Left kidney (tissue), 1 donor: ENCODE measurements at regions not wholly inside any gene's neighbourhood (a gene's known extent, or its start where the extent isn't known, plus 50 kb on each side); places are given as distances from the start of the nearest gene placed in this dataset.
"Not testable (repeated sequence)": the region's sequence is repeated elsewhere in the genome, so short reads cannot be mapped to it uniquely, and the experiment has no call there.

Source experiments
- DNase-seq: peaks from one replicate; pipeline ENCODE4 v3.0.0-alpha.2; 2013

- no peak for DNase-seq
These were observed 668.8 kb downstream of the TDRD15 start for GRCh38 chr2:21792571-21792970.

- no peak for DNase-seq
These were observed 669.7 kb downstream of the TDRD15 start for GRCh38 chr2:21793461-21793860.

- DNase-seq, result no peak
These were observed 670.8 kb downstream of the TDRD15 start for GRCh38 chr2:21794611-21795010.

GRCh38 chr2:21800356-21800755 lies 676.6 kb downstream of the TDRD15 start:
- DNase-seq, result no peak

GRCh38 chr2:21803550-21803949 lies 679.8 kb downstream of the TDRD15 start:
- no peak for DNase-seq

DNA sequence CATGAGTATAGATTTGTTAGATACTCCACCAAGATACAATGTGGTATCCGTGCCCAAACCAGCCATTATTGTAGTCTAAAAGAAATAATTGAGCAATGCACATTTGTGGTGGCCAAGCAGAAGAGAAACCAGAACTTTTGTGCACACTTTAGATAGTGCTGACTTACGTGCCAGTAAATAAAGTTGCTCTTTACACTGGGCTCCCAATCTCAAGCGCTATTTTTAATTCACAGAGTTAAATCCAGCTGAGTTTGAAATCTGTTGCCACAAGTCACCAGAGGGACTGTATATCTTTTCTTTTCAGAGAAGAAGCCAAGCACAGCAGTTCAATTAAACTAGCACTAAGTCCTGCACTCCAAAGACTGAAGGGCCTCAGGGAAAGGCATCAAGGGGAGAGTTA lies 680.4 kb downstream of the TDRD15 start:
- DNase-seq, result no peak

- DNase-seq, result no peak
These were observed 687.8 kb downstream of the TDRD15 start for GRCh38 chr2:21811541-21811940.

GRCh38 chr2:21812766-21813165 lies 689.0 kb downstream of the TDRD15 start:
- DNase-seq, result peak; percentile 39

GRCh38 chr2:21814588-21815149 lies 690.9 kb downstream of the TDRD15 start:
- DNase-seq, result no peak

DNA sequence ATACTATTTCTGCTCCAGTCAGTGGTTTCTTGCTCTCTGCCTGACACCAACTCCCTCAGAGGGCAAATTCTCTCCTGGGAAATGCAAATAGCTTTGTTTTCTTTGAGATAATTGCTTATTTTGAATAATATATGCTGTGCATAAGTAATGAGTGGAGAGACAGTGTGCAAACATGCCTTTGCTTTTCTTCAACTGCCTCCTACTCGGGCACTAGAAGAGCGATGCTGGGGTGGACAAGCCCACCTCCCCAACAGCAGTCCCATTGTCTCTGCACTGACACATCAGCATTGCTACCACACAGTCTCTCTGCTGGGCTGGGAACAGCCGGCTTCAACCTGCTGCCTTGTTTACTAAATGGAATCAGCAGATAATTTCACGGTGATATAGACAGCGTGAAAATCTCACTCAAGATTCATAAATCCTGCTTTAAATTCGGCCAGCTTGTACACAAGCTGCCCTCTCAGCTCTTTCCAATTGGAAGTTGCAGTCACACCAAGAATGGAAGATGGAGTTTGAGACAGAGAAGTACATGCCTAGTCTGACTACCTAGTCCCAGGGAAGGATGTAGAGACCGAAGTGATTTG lies 694.5 kb downstream of the TDRD15 start:
- no peak for DNase-seq

GRCh38 chr2:21819454-21819853 lies 695.7 kb downstream of the TDRD15 start:
- no peak for DNase-seq

- DNase-seq, result no peak
These were observed 696.5 kb downstream of the TDRD15 start for GRCh38 chr2:21820271-21820670.

DNA sequence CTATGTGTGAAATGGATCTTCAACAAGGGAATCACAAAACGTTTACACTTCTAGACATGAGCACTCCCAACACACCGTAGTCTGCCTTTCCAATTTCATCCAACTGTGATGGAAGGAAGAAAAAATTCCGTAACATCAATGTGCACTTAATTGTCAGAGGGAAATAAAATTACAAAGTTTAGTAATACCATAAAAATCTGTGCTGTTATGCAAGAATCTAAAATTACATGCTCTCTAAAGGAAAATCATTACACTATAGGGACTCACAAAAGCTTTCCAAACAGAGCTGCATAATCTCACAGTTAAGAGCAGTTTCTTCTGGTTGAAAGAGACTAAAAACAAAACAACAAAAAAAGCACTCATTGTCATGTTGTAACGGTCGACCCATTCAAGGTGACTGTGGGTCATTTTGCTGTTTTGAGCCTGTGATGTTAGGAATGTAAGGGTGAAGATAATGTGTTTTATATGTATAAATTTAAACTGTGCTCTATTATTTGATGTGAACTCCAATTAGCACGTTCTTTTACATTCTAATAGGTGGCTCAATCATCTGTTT lies 698.0 kb downstream of the TDRD15 start:
- no peak for DNase-seq

DNA sequence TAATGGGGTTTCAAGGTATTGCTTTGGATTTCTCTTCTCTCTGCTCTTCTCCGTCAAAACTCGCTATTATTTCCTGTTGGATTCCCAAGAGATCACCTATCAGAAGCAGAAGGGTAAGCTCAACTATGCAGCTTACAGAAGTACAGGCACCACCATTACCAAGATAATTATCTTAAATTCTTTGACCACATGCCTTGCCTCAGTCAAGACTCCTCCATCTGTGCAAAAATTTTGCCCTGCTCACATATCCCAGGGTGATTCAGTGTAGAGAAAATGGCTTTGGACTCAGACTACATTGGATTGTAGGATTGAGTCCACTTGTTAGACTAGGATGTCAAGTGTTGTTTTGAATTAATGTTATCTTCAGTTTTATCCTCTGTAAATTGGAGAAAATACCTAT lies 698.7 kb downstream of the TDRD15 start:
- DNase-seq, result no peak

DNA sequence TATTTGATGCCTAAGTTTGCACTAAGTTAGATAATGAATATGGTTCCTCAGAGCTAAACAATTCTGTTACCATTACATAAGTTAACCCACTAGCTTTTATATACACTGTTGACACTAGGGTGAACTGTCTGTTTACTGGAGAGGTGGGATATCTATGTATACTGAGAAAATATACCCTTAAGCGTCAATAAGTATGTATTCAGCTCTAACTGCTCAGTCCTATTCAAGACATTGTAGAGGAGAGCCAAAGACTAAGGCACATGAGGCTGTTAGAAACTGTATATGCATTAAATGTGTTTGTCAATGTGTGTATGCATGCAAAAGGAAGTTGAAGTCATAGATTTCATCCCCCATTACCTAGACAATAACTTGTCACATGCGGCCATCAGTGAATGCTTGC lies 710.0 kb downstream of the TDRD15 start:
- DNase-seq, result no peak

DNA sequence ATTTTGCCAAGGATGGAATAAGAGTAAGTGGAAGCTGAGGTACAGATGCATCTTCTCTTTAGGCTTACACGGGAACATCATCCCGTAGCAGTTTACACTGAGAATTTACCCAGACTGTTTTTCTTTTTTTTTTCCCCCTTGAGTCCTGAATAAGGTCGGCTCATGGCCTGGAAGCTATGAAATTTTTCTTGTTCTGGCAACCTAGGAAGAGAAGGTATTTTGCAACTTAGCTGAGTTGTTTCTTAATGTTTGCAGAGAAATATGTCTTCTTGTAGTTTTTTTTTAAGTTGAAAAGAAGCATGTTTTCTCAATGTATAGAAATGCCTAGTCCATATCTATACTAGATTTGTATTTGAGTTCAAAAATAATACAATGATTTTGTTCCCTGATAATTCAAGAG lies 712.5 kb downstream of the TDRD15 start:
- no peak for DNase-seq

DNA sequence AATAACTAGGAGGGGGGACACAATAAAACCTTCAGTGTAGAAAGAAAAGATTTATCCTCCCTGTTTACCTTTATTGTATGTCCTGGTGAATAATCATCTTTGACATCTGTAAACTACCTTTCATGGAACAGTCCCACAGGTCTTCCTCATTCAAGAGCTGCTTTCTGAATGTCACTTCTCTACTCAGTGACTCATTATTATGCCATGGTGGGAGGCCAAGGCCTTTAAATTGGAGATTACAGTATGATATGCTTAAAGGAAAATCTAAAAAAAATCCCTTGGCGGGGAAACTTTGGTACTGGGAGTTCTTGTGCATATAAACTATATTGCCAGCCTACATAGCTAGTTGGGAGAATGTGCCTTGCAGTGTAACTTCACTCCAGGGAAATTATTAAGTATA lies 713.0 kb downstream of the TDRD15 start:
- no peak for DNase-seq

DNA sequence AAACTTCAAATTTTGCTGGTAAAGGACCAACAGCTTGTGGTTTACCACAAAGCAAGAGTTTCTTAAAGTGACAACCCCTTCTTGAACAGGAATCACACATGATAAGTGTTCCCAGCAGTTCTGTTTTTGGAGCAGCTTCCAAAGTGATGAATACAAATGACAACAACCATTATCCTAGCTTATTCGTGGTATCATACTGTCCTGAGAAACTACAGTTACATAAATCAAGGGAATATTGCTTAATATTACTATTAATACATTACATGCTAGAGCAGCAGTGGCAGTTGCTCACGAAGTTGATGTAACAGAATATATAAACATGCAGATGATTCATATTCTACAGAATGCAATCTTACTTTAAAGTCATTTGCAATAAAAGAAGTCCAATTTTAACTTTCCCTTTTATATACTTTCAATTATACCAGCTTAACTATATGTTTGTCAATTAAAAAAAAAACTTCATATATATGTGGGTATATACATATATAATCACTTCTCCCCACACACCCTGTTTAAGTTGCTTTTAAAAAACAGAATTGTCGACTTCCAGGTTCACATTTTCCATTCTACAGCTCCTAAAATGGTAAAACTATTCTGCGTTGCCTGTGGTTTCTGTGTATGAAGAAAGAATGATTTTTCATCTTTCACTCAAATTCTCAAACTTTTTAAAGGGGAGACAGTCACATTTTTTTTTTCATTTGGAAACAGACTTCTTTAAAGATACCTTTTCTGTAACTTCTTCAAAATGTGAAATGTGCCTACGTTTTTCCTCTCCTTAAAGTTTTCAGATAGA lies 713.6 kb downstream of the TDRD15 start:
- DNase-seq, result no peak

DNA sequence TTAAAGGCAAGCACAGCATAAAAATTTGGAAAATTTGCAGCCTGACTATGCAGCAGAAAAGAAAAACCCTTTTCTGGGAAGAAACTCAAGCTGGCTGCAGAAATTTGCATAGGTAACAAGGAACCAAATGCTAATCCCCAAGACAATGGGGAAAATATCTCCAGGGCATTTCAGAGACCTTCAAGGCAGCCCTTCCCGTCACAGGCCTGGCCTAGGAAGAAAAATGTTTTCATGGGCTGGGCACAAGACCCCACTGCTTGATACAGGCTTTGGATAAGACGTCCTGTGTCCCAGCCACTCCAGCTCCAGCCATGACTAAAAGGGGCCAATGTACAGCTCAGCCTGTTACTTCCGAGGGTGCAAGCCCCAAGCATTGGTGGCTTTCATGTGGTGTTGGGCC lies 717.6 kb downstream of the TDRD15 start:
- DNase-seq, result no peak

GRCh38 chr2:21850367-21850766 lies 726.6 kb downstream of the TDRD15 start:
- DNase-seq, result not testable (repeated sequence)

DNA sequence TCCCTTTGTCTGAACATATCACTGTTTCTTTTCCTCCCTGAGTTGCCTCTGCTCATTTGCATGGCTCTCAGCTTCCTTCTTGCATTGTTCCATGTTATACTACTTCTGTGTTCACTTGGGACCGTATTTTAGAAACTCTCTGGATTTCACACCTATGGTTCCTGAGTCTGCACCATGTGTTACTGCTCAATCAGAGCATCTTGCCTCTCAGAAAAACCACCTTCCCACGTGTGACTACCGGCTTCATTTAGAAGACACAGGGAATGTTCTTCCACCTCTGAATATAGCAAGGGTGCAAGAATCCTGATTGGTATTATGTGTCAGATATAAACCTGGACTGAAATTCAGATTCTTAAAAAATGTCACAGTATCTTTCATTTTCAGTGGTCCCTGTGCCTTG lies 731.2 kb downstream of the TDRD15 start:
- no peak for DNase-seq

DNA sequence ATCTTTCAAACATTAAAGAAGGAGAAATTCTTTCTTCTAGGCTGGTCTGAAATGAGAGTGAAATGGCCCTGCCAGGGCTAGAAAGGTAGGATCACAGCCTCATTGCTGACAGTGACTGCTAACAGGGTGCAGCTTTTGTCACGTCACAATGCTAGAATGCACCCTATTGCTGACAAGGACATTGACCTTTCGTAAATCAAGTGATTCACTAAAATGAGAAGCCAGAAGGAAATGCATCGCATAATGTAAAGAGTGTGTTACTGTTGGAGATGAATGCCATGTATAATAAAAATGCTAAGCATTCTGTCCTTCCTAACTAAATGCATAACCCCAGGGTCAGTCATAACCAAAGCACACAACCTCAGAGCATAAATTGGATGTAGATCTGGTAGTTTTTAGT lies 732.9 kb downstream of the TDRD15 start:
- DNase-seq, result no peak

DNA sequence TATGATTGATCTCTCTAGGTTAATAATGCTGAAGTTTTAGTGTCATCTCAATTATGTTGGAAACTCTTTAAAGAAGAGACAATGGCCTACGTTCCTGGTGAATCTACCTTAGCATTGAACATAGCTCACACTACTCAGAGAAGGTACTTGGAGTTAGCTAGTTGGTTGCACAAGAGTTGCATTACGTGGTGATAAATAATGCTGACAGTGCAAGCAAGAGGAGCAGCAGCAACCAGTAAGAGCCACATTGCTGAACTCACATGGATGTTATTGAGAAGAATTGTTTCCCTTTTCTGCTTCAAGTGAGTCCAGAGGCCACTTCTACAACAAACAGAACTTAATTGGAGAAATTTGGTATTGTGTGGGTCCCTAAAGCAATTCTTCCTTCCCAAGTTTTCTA lies 737.1 kb downstream of the TDRD15 start:
- DNase-seq, result peak; percentile 7

DNA sequence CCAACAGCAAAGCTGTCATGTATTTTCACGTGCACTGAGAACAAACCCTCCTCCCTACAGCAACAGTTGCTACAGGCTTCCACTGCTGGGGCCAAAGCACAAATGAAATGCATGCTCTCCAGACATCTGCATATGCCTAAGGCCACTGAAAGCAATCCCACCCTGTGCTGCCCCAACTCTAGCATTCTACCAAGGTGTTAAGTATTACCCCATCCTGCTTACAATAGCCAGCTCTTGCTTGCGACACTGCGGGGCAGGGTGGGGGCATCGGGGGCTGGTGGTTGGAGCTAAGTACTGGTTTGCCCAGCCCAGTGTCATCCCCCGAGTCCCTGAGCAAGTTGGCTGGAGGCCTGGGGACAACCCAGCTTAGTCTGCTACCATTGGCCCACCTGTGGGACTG lies 742.5 kb downstream of the TDRD15 start:
- no peak for DNase-seq
